Sigmoid colon (tissue), 6 donors: ENCODE measurements at regions not wholly inside any gene's neighbourhood (a gene's known extent, or its start where the extent isn't known, plus 50 kb on each side); places are given as distances from the start of the nearest gene placed in this dataset.

ENCODE experiments used
- DNase-seq: peaks from one replicate; pipeline ENCODE4 v3.0.0-alpha.2; 2019
- H3K27ac ChIP-seq, 4 donors: fragments of 200-600 bp; sonication (generic); one replicate each; pipeline ENCODE4 v1.5.1; 2016 to 2019; ENCODE audit warnings: mild to moderate bottlenecking in 1 of 4
- H3K27me3 ChIP-seq, 3 donors: fragments of 200-600 bp; sonication (generic); one replicate each; pipeline ENCODE4 v1.5.1; 2019; ENCODE audit warnings: mild to moderate bottlenecking in 1 of 3
- H3K36me3 ChIP-seq, 4 donors: fragments of 200-600 bp; sonication (generic); one replicate each; pipeline ENCODE4 v1.5.1; 2016 to 2019
- H3K4me1 ChIP-seq, 4 donors: fragments of 200-600 bp; sonication (generic); one replicate each; pipeline ENCODE4 v1.5.1; 2017 to 2019
- H3K4me3 ChIP-seq, 4 donors: fragments of 200-600 bp; sonication (generic); one replicate each; pipeline ENCODE4 v1.5.1; 2017 to 2019; ENCODE audit warnings: mild to moderate bottlenecking in 2 of 4, moderate library complexity in 1 of 4
- H3K9me3 ChIP-seq, 4 donors: fragments of 200-600 bp in 3 of 4; sonication (generic) in 3 of 4; one replicate each; pipeline versions ENCODE4 v1.5.1 to v1.6.1; 2013 to 2019
- EP300 ChIP-seq, 4 donors: sonication (generic); formaldehyde crosslinking; IDR thresholded peaks; one replicate each; pipeline ENCODE4 v1.6.1; 2017; ENCODE audit warnings: antibody characterized with exemption in 4 of 4
- POLR2A ChIP-seq, 2 donors: fragments of 450-650 bp; IDR thresholded peaks; one replicate each; pipeline ENCODE4 v1.6.1; 2016; ENCODE audit warnings: antibody characterized with exemption in 2 of 2, mild to moderate bottlenecking in 2 of 2, moderate library complexity in 2 of 2
- POLR2AphosphoS5 ChIP-seq, 4 donors: sonication (generic); formaldehyde crosslinking; IDR thresholded peaks; one replicate each; pipeline ENCODE4 v1.6.1; 2017; ENCODE audit warnings: antibody characterized with exemption in 4 of 4
- WGBS, 2 donors: extraction: QIAGEN DNeasy Blood & Tissue Kit; methylation state at CpG; one replicate each; pipeline ENCODE4 v1.1.7; 2013; 5-methylcytosine and 5-hydroxymethylcytosine counted together
- intact Hi-C: fragments of 100-400 bp; cut with DNase I; formaldehyde crosslinking; loops from one replicate; pipeline ENCODE4 v1.15.1; 2023
- TF ChIP-seq, protein P1 (sequence below), 4 experiments: fragments of 450-650 bp in 3 of 4; fragments of 200-600 bp in 1 of 4; IDR thresholded peaks; one replicate each; pipeline ENCODE4 v1.5.1; 2016 to 2019; ENCODE audit warnings: antibody characterized with exemption in 4 of 4, mild to moderate bottlenecking in 3 of 4, moderate library complexity in 2 of 4
- donor health status: healthy with polysubstance abuse.
- donor health status: healthy.

GRCh38 chr21:40901691-40902090, 54.7 kb upstream of the DSCAM start:
- DNase-seq = peak; percentile 72
- peaks cover 0 to 33% (median 19%) of the 10 kb centered on the region in 4 donors for H3K4me1 ChIP-seq
- intact Hi-C loops = no loop called here
- H3K36me3 ChIP-seq = no peaks in the 10 kb centered on the region
- 85 to 88% methylated on average over 4 of the region's 4 CpGs for WGBS, 2 donors
- H3K4me3 ChIP-seq = no peak overlapping the region
- no peaks in the 10 kb centered on the region for H3K9me3 ChIP-seq
- H3K27ac ChIP-seq = peak overlapping the region in 2 of 4 donors; percentile 19 to 58
- no peaks in the 10 kb centered on the region for H3K27me3 ChIP-seq
- TF ChIP-seq, protein P1, sequence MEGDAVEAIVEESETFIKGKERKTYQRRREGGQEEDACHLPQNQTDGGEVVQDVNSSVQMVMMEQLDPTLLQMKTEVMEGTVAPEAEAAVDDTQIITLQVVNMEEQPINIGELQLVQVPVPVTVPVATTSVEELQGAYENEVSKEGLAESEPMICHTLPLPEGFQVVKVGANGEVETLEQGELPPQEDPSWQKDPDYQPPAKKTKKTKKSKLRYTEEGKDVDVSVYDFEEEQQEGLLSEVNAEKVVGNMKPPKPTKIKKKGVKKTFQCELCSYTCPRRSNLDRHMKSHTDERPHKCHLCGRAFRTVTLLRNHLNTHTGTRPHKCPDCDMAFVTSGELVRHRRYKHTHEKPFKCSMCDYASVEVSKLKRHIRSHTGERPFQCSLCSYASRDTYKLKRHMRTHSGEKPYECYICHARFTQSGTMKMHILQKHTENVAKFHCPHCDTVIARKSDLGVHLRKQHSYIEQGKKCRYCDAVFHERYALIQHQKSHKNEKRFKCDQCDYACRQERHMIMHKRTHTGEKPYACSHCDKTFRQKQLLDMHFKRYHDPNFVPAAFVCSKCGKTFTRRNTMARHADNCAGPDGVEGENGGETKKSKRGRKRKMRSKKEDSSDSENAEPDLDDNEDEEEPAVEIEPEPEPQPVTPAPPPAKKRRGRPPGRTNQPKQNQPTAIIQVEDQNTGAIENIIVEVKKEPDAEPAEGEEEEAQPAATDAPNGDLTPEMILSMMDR (IDR thresholded peaks at IDR 0.05) = no peak
- TF ChIP-seq EP300 (IDR thresholded peaks at IDR 0.05) = no peak
- no peak for TF ChIP-seq POLR2A (IDR thresholded peaks at IDR 0.05)
- TF ChIP-seq POLR2AphosphoS5 (IDR thresholded peaks at IDR 0.05) = peak in 1 of 4 donors; percentile 16

DNA sequence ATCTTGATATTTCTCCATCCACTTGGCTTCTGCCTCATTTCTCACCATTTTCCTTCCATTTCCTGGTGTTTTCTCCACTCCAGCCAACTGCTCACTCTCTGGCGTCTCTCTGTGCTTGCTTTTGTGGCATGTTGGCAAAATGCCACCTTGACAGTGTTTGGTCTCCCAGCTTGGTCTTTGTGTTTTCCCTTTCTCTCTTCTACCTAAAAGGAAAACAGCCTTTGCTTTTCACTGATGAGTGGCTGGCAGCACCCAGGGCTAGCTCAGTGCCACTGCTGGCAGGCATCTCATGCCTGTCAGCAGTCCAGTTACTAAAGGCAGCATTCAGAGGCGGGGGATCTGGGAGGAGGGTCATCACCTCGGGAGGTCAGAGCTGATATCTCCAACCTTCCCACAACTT, 55.3 kb upstream of the DSCAM start:
- H3K36me3 ChIP-seq = no peaks in the 10 kb centered on the region
- TF ChIP-seq POLR2AphosphoS5 (IDR thresholded peaks at IDR 0.05) (no peak), EP300 (IDR thresholded peaks at IDR 0.05) (no peak), POLR2A (IDR thresholded peaks at IDR 0.05) (no peak)
- TF ChIP-seq, protein P1 (IDR thresholded peaks at IDR 0.05) = no peak
- H3K4me1 ChIP-seq = peaks cover 0 to 33% (median 19%) of the 10 kb centered on the region in 4 donors
- intact Hi-C loops = no loop called here
- no peaks in the 10 kb centered on the region for H3K27me3 ChIP-seq
- DNase-seq = no peak
- H3K9me3 ChIP-seq = no peaks in the 10 kb centered on the region
- H3K4me3 ChIP-seq = no peak overlapping the region
- peak overlapping the region in 2 of 4 donors; percentile 19 to 58 for H3K27ac ChIP-seq
- 60 to 78% methylated on average over 3 of the region's 3 CpGs for WGBS, 2 donors

GRCh38 chr21:40902993-40903392, 56.0 kb upstream of the DSCAM start:
- no peak for DNase-seq
- TF ChIP-seq, protein P1 (IDR thresholded peaks at IDR 0.05) = no peak
- H3K9me3 ChIP-seq = no peaks in the 10 kb centered on the region
- peaks cover 0 to 33% (median 19%) of the 10 kb centered on the region in 4 donors for H3K4me1 ChIP-seq
- H3K27ac ChIP-seq = peak overlapping the region in 1 of 4 donors; percentile 19
- intact Hi-C loops = no loop called here
- WGBS, 2 donors = 60 to 78% methylated on average over 3 of the region's 3 CpGs
- no peak overlapping the region for H3K4me3 ChIP-seq
- H3K36me3 ChIP-seq = no peaks in the 10 kb centered on the region
- H3K27me3 ChIP-seq = no peaks in the 10 kb centered on the region

DNA sequence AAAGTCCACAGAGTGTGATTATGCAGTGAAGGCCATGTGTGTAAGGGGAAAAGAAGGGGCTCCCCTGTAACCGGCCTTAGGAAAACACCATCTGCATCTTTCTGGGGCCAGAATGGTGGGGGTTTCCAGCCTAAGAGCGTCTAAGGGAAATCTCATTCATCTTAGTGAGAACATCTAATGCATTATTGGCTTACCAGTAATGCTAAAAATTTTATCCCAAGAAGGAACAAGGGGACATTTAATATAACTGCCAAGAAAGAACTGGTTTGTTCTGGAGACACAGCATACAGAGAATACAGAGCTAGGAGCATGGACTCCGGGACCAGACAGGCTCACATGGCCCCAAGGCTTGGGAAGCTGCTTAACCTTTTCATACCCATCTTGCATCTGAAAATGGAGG, 58.3 kb upstream of the DSCAM start:
- intact Hi-C loops = no loop called here
- no peaks in the 10 kb centered on the region for H3K36me3 ChIP-seq
- no peak for TF ChIP-seq POLR2A (IDR thresholded peaks at IDR 0.05)
- TF ChIP-seq, protein P1 (IDR thresholded peaks at IDR 0.05) = no peak
- TF ChIP-seq POLR2AphosphoS5 (IDR thresholded peaks at IDR 0.05) = no peak
- no peak for TF ChIP-seq EP300 (IDR thresholded peaks at IDR 0.05)
- H3K27ac ChIP-seq = no peak overlapping the region
- no peak overlapping the region for H3K4me3 ChIP-seq
- H3K9me3 ChIP-seq = no peaks in the 10 kb centered on the region
- H3K27me3 ChIP-seq = no peaks in the 10 kb centered on the region
- DNase-seq = no peak
- 60% methylated on average over 3 of the region's 3 CpGs for WGBS, 2 donors
- peaks cover 0 to 33% (median 18%) of the 10 kb centered on the region in 4 donors for H3K4me1 ChIP-seq

- 79 to 91% methylated on average over 5 of the region's 5 CpGs for WGBS, 2 donors
- Histone ChIP-seq H3K4me1 (no peaks in the 10 kb centered on the region), H3K27ac (no peak overlapping the region), H3K36me3 (no peaks in the 10 kb centered on the region), H3K27me3 (no peaks in the 10 kb centered on the region), H3K4me3 (no peak overlapping the region), H3K9me3 (no peaks in the 10 kb centered on the region)
- TF ChIP-seq, protein P1 (IDR thresholded peaks at IDR 0.05) = no peak
- TF ChIP-seq POLR2A (IDR thresholded peaks at IDR 0.05) (no peak), POLR2AphosphoS5 (IDR thresholded peaks at IDR 0.05) (no peak), EP300 (IDR thresholded peaks at IDR 0.05) (no peak)
- no peak for DNase-seq
- intact Hi-C loops = no loop called here
These were observed 65.4 kb upstream of the DSCAM start for GRCh38 chr21:40912375-40912774.
